ENCODE measurements at regions not wholly inside any gene's neighbourhood (a gene's known extent, or its start where the extent isn't known, plus 50 kb on each side); places are given as distances from the start of the nearest gene placed in this dataset.

DNA sequence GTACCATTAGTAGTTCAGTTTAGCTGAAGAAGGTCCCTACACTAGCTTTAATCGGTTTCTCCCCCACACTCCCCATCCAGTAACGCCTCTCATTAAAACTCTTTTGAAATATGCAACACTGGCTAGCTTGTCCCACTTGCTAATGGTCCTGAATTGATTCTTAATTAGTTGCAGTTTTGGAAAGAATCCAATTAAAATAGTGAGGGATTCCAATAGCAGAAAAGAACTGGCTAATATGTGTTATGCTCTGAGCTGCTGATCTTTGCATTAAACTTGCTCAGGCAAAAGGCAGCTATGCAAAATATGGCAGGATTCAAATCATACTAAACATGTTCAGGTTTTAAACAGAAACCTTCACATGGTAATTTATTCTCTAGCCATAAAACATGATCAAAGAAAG, 252.5 kb upstream of the HNRNPA3 start:
- H3K36me3 Mint-ChIP-seq (ENCODE audit: low read depth) = no peaks in the 10 kb centered on the region
- peaks cover 1% of the 10 kb centered on the region for H3K27me3 Mint-ChIP-seq
- no peak overlapping the region for H3K27ac Mint-ChIP-seq
- peaks cover 6% of the 10 kb centered on the region for H3K4me1 Mint-ChIP-seq (ENCODE audit: low read depth)
- no peaks in the 10 kb centered on the region for H3K9me3 Mint-ChIP-seq
- intact Hi-C loops (cut with micrococcal nuclease) = loop anchor here (10.0 kb wide), 1 partner anchor 65 kb away; no protein-coding TSS in a partner anchor
- no peak overlapping the region for H3K4me3 Mint-ChIP-seq

DNA sequence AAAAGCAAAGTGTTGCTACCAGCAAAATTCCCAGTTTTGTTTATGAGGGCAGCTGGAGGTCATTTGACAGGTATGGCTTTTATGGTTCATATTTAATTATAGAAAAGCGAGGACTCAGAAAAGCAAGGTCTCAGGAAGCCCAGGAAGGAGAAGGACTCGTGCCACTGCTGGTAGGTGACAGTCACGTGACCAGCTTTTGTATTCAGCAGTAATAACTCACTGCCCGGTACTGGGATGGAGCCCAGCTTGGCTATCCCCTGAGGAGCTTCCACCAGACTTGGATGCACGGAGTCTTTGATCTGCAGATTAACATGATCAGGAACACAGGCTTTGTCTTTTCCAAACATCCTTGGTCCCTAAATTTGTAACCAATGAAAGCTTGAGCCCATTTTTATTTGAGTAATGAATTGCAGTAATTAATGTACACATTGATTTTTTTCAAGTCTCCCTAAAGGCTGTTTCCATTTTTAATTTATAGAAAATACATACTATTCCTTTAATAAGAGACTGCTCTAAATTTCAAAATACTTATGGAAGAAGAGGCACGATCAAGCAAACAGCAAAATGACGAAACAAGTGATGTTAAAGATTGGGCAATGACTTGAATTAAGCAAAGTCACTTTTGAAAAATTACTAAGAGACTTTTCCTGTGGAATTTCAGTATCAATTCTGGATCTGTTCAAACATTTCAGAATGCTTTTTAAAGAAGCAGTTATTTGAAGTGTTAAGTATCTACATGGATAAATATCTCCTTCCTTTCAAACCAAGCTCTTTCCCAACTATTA, 251.7 kb upstream of the HNRNPA3 start:
- Mint-ChIP-seq H3K27me3 (peaks cover 1% of the 10 kb centered on the region), H3K27ac (no peak overlapping the region), H3K9me3 (no peaks in the 10 kb centered on the region), H3K36me3 (ENCODE audit: low read depth) (no peaks in the 10 kb centered on the region), H3K4me1 (ENCODE audit: low read depth) (peaks cover 6% of the 10 kb centered on the region), H3K4me3 (no peak overlapping the region)
- intact Hi-C loops (cut with micrococcal nuclease) = loop anchor here (10.0 kb wide), 1 partner anchor 64 kb away; no protein-coding TSS in a partner anchor

- H3K27ac Mint-ChIP-seq = no peak overlapping the region
- H3K4me3 Mint-ChIP-seq = no peak overlapping the region
- no peaks in the 10 kb centered on the region for H3K36me3 Mint-ChIP-seq (ENCODE audit: low read depth)
- no peaks in the 10 kb centered on the region for H3K9me3 Mint-ChIP-seq
- intact Hi-C loops (cut with micrococcal nuclease) = loop anchor here (10.0 kb wide), 1 partner anchor 63 kb away; no protein-coding TSS in a partner anchor
- H3K4me1 Mint-ChIP-seq (ENCODE audit: low read depth) = peaks cover 6% of the 10 kb centered on the region
- peaks cover 1% of the 10 kb centered on the region for H3K27me3 Mint-ChIP-seq
These were observed 250.6 kb upstream of the HNRNPA3 start for GRCh38 chr2:176961775-176962619.

- intact Hi-C loops (cut with micrococcal nuclease) = loop anchor here (10.0 kb wide), 1 partner anchor 61 kb away; no protein-coding TSS in a partner anchor
- H3K36me3 Mint-ChIP-seq (ENCODE audit: low read depth) = no peaks in the 10 kb centered on the region
- H3K27ac Mint-ChIP-seq = no peak overlapping the region
- H3K4me1 Mint-ChIP-seq (ENCODE audit: low read depth) = peaks cover 13% of the 10 kb centered on the region
- H3K9me3 Mint-ChIP-seq = no peaks in the 10 kb centered on the region
- peaks cover 1% of the 10 kb centered on the region for H3K27me3 Mint-ChIP-seq
- no peak overlapping the region for H3K4me3 Mint-ChIP-seq
These were observed 248.9 kb upstream of the HNRNPA3 start for GRCh38 chr2:176963568-176964287.

- H3K27ac Mint-ChIP-seq = no peak overlapping the region
- peaks cover 1% of the 10 kb centered on the region for H3K27me3 Mint-ChIP-seq
- no peaks in the 10 kb centered on the region for H3K9me3 Mint-ChIP-seq
- H3K4me3 Mint-ChIP-seq = no peak overlapping the region
- no peaks in the 10 kb centered on the region for H3K36me3 Mint-ChIP-seq (ENCODE audit: low read depth)
- peaks cover 7% of the 10 kb centered on the region for H3K4me1 Mint-ChIP-seq (ENCODE audit: low read depth)
- intact Hi-C loops (cut with micrococcal nuclease) = loop anchor here (10.0 kb wide), 1 partner anchor 57 kb away; no protein-coding TSS in a partner anchor
These were observed 244.6 kb upstream of the HNRNPA3 start for GRCh38 chr2:176967911-176968450.

GRCh38 chr2:176969642-176970359, 242.8 kb upstream of the HNRNPA3 start:
- no peak overlapping the region for H3K4me3 Mint-ChIP-seq

DNA sequence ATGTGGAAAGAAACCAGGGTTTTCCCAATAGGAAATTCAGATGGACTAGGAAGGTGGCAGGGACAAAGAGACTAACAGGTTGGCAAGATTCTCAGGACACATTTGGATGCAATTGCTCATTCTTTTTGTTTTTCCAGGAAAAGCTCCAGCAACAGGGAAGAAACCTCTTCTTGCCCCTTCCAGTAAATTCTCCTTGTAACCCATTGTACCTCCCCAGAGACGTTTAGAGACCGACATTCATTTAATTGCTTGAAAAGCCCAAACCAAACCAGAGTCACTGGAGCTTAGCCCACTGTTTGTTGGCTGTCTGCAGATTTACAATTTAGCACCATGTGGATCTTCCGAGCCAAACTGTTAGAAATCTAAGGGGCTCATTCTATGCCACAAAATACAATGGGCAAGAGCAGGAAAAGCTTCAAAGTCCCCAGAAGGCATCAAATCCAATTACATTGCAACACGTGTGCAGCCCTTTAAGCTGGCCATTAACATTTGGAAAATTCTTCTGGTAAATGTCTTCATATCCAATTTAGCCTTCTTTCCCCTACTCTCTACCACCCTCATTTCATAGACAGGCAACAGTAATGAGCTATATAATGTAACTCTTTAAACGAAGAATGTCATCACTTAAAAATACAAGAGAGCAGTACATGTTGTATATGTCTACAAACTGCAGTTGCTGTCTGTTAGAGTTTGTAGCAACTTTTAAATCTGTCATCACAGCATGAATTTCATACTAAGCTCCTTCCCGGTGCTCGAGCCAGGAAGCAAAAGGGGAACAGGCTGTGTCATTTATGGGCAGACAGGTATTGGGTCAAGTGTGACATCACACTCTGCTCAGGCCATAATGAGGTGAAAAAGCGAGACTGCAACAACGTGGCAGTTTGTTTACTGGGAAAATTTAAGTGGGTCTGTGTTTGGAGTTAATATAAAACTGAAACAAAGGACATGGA, 235.6 kb upstream of the HNRNPA3 start:
- Mint-ChIP-seq H3K36me3 (ENCODE audit: low read depth) (no peaks in the 10 kb centered on the region), H3K4me1 (ENCODE audit: low read depth) (no peaks in the 10 kb centered on the region), H3K27me3 (no peaks in the 10 kb centered on the region), H3K9me3 (no peaks in the 10 kb centered on the region), H3K27ac (no peak overlapping the region), H3K4me3 (no peak overlapping the region)
- intact Hi-C loops (cut with micrococcal nuclease) = no loop called here

More at GRCh38 chr2:176969642-176970359, 242.8 kb upstream of the HNRNPA3 start:
- H3K27me3 Mint-ChIP-seq = no peaks in the 10 kb centered on the region
- intact Hi-C loops (cut with micrococcal nuclease) = loop anchor here (10.0 kb wide), 1 partner anchor 55 kb away; no protein-coding TSS in a partner anchor
- H3K36me3 Mint-ChIP-seq (ENCODE audit: low read depth) = no peaks in the 10 kb centered on the region
- H3K9me3 Mint-ChIP-seq = no peaks in the 10 kb centered on the region
- H3K4me1 Mint-ChIP-seq (ENCODE audit: low read depth) = peaks cover 7% of the 10 kb centered on the region
- no peak overlapping the region for H3K27ac Mint-ChIP-seq

GRCh38 chr2:176978921-176979320, 233.7 kb upstream of the HNRNPA3 start:
- H3K9me3 Mint-ChIP-seq = no peaks in the 10 kb centered on the region
- H3K36me3 Mint-ChIP-seq (ENCODE audit: low read depth) = no peaks in the 10 kb centered on the region
- no peak overlapping the region for H3K27ac Mint-ChIP-seq
- no peaks in the 10 kb centered on the region for H3K27me3 Mint-ChIP-seq
- H3K4me1 Mint-ChIP-seq (ENCODE audit: low read depth) = no peaks in the 10 kb centered on the region
- intact Hi-C loops (cut with micrococcal nuclease) = no loop called here
- H3K4me3 Mint-ChIP-seq = no peak overlapping the region

GRCh38 chr2:176979981-176980710, 232.4 kb upstream of the HNRNPA3 start:
- Mint-ChIP-seq H3K27me3 (no peaks in the 10 kb centered on the region), H3K36me3 (ENCODE audit: low read depth) (no peaks in the 10 kb centered on the region), H3K9me3 (no peaks in the 10 kb centered on the region), H3K4me1 (ENCODE audit: low read depth) (no peaks in the 10 kb centered on the region), H3K4me3 (no peak overlapping the region), H3K27ac (no peak overlapping the region)
- intact Hi-C loops (cut with micrococcal nuclease) = no loop called here

GRCh38 chr2:176984987-176985386, 227.6 kb upstream of the HNRNPA3 start:
- intact Hi-C loops (cut with micrococcal nuclease) = no loop called here
- H3K4me3 Mint-ChIP-seq = no peak overlapping the region
- H3K9me3 Mint-ChIP-seq = no peaks in the 10 kb centered on the region
- no peaks in the 10 kb centered on the region for H3K27me3 Mint-ChIP-seq
- H3K36me3 Mint-ChIP-seq (ENCODE audit: low read depth) = no peaks in the 10 kb centered on the region
- no peaks in the 10 kb centered on the region for H3K4me1 Mint-ChIP-seq (ENCODE audit: low read depth)
- no peak overlapping the region for H3K27ac Mint-ChIP-seq

- Mint-ChIP-seq H3K9me3 (no peaks in the 10 kb centered on the region), H3K36me3 (ENCODE audit: low read depth) (no peaks in the 10 kb centered on the region), H3K4me1 (ENCODE audit: low read depth) (no peaks in the 10 kb centered on the region), H3K27me3 (no peaks in the 10 kb centered on the region), H3K27ac (no peak overlapping the region), H3K4me3 (no peak overlapping the region)
- intact Hi-C loops (cut with micrococcal nuclease) = no loop called here
These were observed 226.7 kb upstream of the HNRNPA3 start for GRCh38 chr2:176985871-176986270.

DNA sequence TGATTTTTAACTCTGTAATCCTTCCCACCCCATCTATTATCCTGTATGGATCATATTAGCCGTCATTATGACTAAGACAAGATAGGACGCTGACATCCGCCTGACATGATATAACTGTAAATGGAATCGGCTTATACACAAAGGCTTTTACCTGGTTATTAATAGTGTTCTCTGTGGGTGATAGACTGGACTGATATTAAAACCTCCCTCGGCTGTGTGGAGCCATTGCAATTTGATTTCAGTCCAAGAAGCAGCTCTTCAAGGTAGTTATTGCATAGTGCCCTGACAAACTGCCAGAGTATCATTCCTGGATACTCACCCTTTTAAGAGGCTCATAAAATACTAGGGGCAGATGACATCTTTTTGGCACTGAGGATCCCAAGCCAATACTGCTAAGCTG, 226.1 kb upstream of the HNRNPA3 start:
- Mint-ChIP-seq H3K27me3 (no peaks in the 10 kb centered on the region), H3K36me3 (ENCODE audit: low read depth) (no peaks in the 10 kb centered on the region), H3K27ac (no peak overlapping the region), H3K9me3 (no peaks in the 10 kb centered on the region), H3K4me1 (ENCODE audit: low read depth) (no peaks in the 10 kb centered on the region), H3K4me3 (no peak overlapping the region)
- intact Hi-C loops (cut with micrococcal nuclease) = no loop called here

Measured in dendritic cell treated with granulocyte-macrophage colony-stimulating factor and Interleukin-4, amounts not matched to agents 40 ng/mL and 50 ng/mL, for 4 days (primary cell).